OCI-LY7 (cell line): ENCODE measurements at regions not wholly inside any gene's neighbourhood (a gene's known extent, or its start where the extent isn't known, plus 50 kb on each side); places are given as distances from the start of the nearest gene placed in this dataset.

Source experiments
- EZH2phosphoT487 ChIP-seq: fragments of 200-600 bp; sonication (generic); IDR thresholded peaks from 2 replicates; pipeline ENCODE4 v1.6.1; 2018; ENCODE audit warnings: low read depth, borderline replicate concordance, mild to moderate bottlenecking, mixed run types, antibody characterized with exemption, low read length, moderate library complexity, mixed read lengths
- TF ChIP-seq, protein P1 (sequence below): fragments of 200-600 bp; sonication (generic); conservative IDR thresholded peaks from 2 replicates; pipeline ENCODE4 v1.5.1; 2014; ENCODE audit warnings: mild to moderate bottlenecking, antibody characterized with exemption, low read length, moderate library complexity, mixed read lengths

GRCh38 chr7:22657479-22657878, 69.5 kb upstream of the IL6 start:
- TF ChIP-seq, protein P1, sequence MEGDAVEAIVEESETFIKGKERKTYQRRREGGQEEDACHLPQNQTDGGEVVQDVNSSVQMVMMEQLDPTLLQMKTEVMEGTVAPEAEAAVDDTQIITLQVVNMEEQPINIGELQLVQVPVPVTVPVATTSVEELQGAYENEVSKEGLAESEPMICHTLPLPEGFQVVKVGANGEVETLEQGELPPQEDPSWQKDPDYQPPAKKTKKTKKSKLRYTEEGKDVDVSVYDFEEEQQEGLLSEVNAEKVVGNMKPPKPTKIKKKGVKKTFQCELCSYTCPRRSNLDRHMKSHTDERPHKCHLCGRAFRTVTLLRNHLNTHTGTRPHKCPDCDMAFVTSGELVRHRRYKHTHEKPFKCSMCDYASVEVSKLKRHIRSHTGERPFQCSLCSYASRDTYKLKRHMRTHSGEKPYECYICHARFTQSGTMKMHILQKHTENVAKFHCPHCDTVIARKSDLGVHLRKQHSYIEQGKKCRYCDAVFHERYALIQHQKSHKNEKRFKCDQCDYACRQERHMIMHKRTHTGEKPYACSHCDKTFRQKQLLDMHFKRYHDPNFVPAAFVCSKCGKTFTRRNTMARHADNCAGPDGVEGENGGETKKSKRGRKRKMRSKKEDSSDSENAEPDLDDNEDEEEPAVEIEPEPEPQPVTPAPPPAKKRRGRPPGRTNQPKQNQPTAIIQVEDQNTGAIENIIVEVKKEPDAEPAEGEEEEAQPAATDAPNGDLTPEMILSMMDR = peak; percentile 31; the same call in 1 of the 2 replicates
- TF ChIP-seq EZH2phosphoT487 = no peak
